ENCODE measurements at regions not wholly inside any gene's neighbourhood (a gene's known extent, or its start where the extent isn't known, plus 50 kb on each side); places are given as distances from the start of the nearest gene placed in this dataset.
"Not testable (repeated sequence)": the region's sequence is repeated elsewhere in the genome, so short reads cannot be mapped to it uniquely, and the experiment has no call there.

GRCh38 chr15:26020871-26021270 lies 157.7 kb upstream of the ATP10A start:
- Histone ChIP-seq H3K9me3 (replicated peaks) (no peaks in the 10 kb centered on the region), H3K36me3 (no peaks in the 10 kb centered on the region), H3K27me3 (no peaks in the 10 kb centered on the region), H3K27ac (no peak overlapping the region), H3K4me1 (no peaks in the 10 kb centered on the region), H3K4me3 (no peak overlapping the region)
- no peak for DNase-seq

- Histone ChIP-seq H3K27ac (no peak overlapping the region), H3K9me3 (replicated peaks) (no peaks in the 10 kb centered on the region), H3K36me3 (no peaks in the 10 kb centered on the region), H3K27me3 (no peaks in the 10 kb centered on the region), H3K4me3 (no peak overlapping the region), H3K4me1 (no peaks in the 10 kb centered on the region)
- no peak for DNase-seq
These were observed 154.5 kb upstream of the ATP10A start for GRCh38 chr15:26017665-26018064.

DNA sequence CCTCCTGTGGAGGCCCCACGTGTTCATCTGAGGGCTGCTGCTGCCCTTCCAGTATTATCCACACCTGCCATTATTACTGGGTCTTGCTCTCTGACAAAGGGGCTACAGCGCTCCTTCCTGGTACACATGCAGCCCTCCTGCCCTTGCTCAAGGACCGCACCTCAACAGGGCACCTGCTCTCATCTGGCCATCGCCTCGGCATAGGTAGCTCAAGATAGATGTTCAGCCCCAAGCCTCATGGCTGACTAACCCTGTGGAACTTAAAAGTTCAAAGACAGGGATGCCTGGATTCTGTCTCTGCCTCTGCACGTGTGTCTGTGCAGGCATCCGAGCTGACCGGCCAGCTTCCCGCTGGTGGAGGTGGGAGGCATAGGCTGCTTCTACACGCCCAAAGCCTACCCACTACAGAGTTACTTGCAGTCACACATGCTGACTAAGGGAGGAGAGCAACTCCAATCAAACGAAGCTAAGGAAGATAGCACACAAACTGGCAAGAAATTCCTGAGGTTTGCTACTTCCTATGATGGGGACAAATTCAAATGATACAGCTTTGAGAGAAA lies 152.5 kb upstream of the ATP10A start:
- no peaks in the 10 kb centered on the region for H3K9me3 ChIP-seq (replicated peaks)
- no peak overlapping the region for H3K4me3 ChIP-seq
- no peaks in the 10 kb centered on the region for H3K4me1 ChIP-seq
- no peaks in the 10 kb centered on the region for H3K27me3 ChIP-seq
- DNase-seq: no peak
- no peaks in the 10 kb centered on the region for H3K36me3 ChIP-seq
- no peak overlapping the region for H3K27ac ChIP-seq

DNA sequence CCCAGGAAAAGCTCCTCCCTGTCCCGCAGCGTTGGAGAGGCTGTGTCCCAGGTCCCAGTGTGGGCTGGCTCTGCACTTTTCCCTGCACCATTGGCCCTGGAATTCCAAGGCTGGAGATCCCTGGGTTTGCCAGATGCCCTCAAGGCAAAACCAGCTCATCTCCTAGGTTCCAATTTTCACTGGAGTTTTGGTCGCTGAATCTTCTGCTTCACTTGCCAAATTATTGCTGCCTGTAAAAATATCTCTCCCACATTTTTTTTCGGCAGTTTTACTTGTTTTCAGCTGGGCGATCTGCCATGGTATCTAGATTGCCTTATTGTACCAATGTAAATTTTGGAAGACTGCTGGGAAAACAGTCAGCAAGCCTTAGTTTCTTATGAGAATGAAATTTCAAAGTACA lies 150.9 kb upstream of the ATP10A start:
- H3K4me3 ChIP-seq: no peak overlapping the region
- H3K4me1 ChIP-seq: no peaks in the 10 kb centered on the region
- no peaks in the 10 kb centered on the region for H3K9me3 ChIP-seq (replicated peaks)
- no peaks in the 10 kb centered on the region for H3K36me3 ChIP-seq
- no peaks in the 10 kb centered on the region for H3K27me3 ChIP-seq
- no peak overlapping the region for H3K27ac ChIP-seq
- no peak for DNase-seq

DNA sequence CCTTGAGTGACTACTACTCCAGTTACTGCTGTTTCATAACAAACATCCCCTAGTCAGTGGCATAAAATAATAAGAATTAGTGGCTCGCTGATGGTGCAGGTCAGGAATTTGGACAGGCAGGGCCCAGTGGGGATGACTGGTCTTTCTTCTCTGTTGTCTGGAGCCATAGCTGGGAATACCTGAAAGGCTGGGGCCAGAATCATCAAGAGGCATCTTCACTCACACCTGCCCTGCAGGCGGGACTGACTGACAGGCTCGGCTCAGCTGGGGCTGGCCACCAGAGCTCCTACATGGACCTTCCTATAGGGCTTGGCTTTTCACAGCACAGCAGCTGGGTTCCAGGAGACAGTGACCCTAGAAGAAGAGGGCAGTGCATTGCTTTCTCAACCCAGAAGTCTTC lies 148.8 kb upstream of the ATP10A start:
- H3K4me1 ChIP-seq: no peaks in the 10 kb centered on the region
- no peaks in the 10 kb centered on the region for H3K36me3 ChIP-seq
- H3K27ac ChIP-seq: no peak overlapping the region
- H3K9me3 ChIP-seq (replicated peaks): no peaks in the 10 kb centered on the region
- H3K27me3 ChIP-seq: no peaks in the 10 kb centered on the region
- H3K4me3 ChIP-seq: no peak overlapping the region
- no peak for DNase-seq

- DNase-seq: no peak
- Histone ChIP-seq H3K4me1 (no peaks in the 10 kb centered on the region), H3K36me3 (no peaks in the 10 kb centered on the region), H3K4me3 (no peak overlapping the region), H3K27ac (no peak overlapping the region), H3K27me3 (no peaks in the 10 kb centered on the region), H3K9me3 (replicated peaks) (no peaks in the 10 kb centered on the region)
These were observed 144.0 kb upstream of the ATP10A start for GRCh38 chr15:26007151-26007550.

DNA sequence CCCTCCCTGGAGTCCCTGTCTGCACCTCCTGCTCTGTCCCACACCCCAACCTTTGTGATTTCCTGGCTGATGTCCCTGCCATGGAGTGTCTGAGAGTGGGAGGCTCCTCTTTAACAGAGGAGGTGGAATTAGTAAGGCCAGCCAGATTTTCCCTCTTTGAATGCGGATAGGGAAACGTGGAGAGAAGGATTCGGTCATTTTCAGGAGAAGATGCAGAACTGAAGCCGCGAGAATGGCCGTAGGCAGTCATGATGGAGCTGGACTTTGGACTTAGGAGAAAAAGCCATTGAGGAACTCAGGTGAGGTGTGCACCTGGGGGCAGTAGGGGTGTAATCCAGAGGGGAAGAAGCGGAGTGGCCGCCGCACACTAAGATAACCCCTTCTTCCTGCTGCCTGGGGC lies 138.1 kb upstream of the ATP10A start:
- H3K4me3 ChIP-seq: no peak overlapping the region
- H3K9me3 ChIP-seq (replicated peaks): no peaks in the 10 kb centered on the region

DNA sequence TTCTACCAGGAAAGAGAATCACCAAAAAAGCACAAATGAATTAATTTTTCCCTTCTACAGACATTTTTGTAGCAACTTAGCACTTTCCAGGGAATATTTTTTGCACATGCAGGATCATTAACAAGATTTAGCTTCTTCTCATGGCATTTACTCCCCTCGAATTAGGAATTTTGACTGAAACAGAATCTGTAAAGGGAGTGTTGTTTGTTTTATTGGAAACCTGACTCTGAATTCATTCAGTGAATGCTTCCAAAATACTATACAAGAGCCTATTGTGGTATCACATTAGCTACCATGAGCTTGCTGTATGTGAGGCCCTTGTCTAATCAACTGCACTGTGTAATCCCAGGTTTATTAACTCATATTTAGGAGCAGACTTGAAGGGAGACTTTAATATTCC lies 130.4 kb upstream of the ATP10A start:
- DNase-seq: no peak
- H3K27ac ChIP-seq: no peak overlapping the region
- no peaks in the 10 kb centered on the region for H3K36me3 ChIP-seq
- H3K4me1 ChIP-seq: no peaks in the 10 kb centered on the region
- H3K9me3 ChIP-seq (replicated peaks): no peaks in the 10 kb centered on the region
- H3K27me3 ChIP-seq: no peaks in the 10 kb centered on the region
- H3K4me3 ChIP-seq: no peak overlapping the region

More for the DNA sequence above, 138.1 kb upstream of the ATP10A start:
- no peaks in the 10 kb centered on the region for H3K4me1 ChIP-seq
- H3K36me3 ChIP-seq: no peaks in the 10 kb centered on the region
- no peak for DNase-seq
- no peak overlapping the region for H3K27ac ChIP-seq
- no peaks in the 10 kb centered on the region for H3K27me3 ChIP-seq

DNA sequence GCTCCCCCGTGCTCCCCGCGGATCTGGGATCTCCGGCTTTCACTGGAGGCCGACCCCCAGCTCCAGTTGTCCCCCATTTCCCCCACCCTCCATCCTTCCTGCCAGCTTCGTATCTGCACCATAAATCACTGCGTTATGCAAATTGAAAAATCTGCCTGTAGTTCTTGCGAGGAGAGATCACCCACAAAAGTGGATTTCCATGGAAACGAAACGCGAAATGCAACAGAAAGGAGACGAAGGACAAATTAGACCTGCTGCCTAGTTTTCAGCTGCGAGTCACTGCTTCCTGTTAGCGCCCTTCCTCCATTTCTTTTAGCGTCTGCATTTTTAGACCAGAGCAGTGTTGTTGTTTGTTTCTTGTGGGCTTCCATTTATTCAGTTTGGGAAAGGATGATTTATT lies 127.1 kb upstream of the ATP10A start:
- no peaks in the 10 kb centered on the region for H3K9me3 ChIP-seq (replicated peaks)
- H3K4me1 ChIP-seq: no peaks in the 10 kb centered on the region
- no peaks in the 10 kb centered on the region for H3K27me3 ChIP-seq
- no peak overlapping the region for H3K4me3 ChIP-seq
- no peaks in the 10 kb centered on the region for H3K36me3 ChIP-seq
- DNase-seq: no peak
- H3K27ac ChIP-seq: no peak overlapping the region

DNA sequence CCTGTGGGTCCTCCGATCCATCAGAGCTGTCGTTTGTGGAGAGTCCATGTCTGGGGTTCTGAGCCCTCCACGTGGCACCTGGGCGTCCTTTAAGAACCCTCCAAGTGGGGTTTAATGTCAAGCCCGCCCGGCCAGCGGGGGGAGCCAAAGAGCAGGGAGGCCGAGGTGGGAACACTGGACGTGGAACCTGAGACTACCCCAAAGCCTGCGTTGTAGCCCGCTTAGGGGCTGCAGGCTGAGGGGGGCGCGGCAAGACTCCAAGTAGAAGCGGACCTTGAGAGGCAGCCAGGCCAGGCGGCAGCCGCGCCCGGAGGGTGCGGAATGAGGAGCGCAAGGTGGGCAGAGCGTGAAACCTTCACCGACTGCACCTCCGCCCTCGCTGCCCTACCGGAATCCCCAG lies 126.2 kb upstream of the ATP10A start:
- no peak overlapping the region for H3K4me3 ChIP-seq
- no peak overlapping the region for H3K27ac ChIP-seq
- H3K9me3 ChIP-seq (replicated peaks): no peaks in the 10 kb centered on the region

DNA sequence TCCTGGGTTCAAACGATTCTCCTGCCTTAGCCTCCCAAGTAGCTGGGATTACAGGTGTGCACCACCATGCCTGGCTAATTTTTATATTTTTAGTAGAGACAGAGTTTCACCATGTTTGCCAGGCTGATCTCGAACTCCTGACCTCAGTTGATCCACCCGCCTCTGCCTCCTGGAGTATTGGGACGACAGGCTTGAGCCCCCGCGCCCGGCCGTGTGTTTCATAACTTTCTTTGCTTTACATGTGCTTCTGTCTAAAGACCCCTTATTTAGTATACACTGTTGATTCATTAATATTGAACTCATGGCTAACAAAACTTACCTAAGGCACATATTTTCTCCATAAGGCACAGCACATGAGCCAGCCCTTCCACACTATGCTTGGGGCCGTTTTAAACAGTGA lies 125.6 kb upstream of the ATP10A start:
- not testable (repeated sequence) for H3K9me3 ChIP-seq (replicated peaks); H3K27ac ChIP-seq; H3K36me3 ChIP-seq; H3K4me3 ChIP-seq; H3K4me1 ChIP-seq; H3K27me3 ChIP-seq; DNase-seq

More for the DNA sequence above, 126.2 kb upstream of the ATP10A start:
- DNase-seq: peak in 1 of 2 experiments; percentile 4
- Histone ChIP-seq H3K27me3 (no peaks in the 10 kb centered on the region; the same call in 1 of the 2 replicates), H3K36me3 (no peaks in the 10 kb centered on the region), H3K4me1 (no peaks in the 10 kb centered on the region)

GRCh38 chr15:25987638-25988037 lies 124.5 kb upstream of the ATP10A start:
- no peaks in the 10 kb centered on the region for H3K36me3 ChIP-seq
- H3K27ac ChIP-seq: no peak overlapping the region
- no peaks in the 10 kb centered on the region for H3K4me1 ChIP-seq
- no peaks in the 10 kb centered on the region for H3K9me3 ChIP-seq (replicated peaks)
- no peaks in the 10 kb centered on the region; the same call in 1 of the 2 replicates for H3K27me3 ChIP-seq
- no peak overlapping the region for H3K4me3 ChIP-seq
- no peak for DNase-seq

DNA sequence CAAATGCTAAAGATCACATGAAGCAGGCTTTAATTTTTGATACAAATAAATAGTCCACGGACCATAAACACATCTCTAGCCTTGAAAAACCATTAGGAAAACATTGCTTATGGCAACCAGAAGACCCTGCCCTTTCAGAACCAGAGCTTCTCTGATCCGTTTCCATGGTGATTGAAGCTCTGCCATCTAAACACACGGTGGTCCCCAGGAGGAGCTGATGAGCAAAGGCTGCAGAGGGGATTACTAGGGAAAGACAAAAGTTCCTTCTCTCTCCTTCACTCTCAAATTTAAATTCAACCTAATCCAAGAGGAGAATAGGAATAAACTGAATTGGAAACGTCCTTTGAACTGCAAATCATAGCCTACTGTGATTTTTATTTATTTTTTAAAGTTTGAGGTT lies 122.0 kb upstream of the ATP10A start:
- no peaks in the 10 kb centered on the region for H3K36me3 ChIP-seq
- H3K4me1 ChIP-seq: no peaks in the 10 kb centered on the region
- H3K27me3 ChIP-seq: no peaks in the 10 kb centered on the region; the same call in 1 of the 2 replicates
- H3K9me3 ChIP-seq (replicated peaks): no peaks in the 10 kb centered on the region
- no peak for DNase-seq
- no peak overlapping the region for H3K4me3 ChIP-seq
- no peak overlapping the region for H3K27ac ChIP-seq

DNA sequence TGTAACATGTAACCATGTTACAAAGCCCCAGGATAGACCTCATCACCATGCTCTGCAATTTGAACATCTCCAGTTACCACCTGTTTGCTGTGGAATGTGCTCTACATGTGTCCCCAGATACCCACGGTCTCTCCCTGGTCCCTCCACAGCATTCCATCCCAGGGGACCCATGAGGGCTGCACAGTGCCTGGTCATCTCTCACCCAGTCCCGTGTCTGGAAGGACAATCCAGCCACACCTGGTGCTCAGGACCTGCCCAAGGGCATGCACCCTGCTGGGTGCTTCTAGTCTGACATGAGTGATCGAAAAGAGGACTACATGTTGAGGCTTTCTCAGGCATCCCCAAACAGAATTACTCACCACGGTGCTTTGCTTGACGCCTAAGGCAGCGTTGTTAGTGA lies 119.6 kb upstream of the ATP10A start:
- H3K27me3 ChIP-seq: no peaks in the 10 kb centered on the region; the same call in 1 of the 2 replicates
- H3K4me3 ChIP-seq: no peak overlapping the region
- no peak for DNase-seq
- H3K27ac ChIP-seq: no peak overlapping the region
- no peaks in the 10 kb centered on the region for H3K4me1 ChIP-seq
- no peaks in the 10 kb centered on the region for H3K9me3 ChIP-seq (replicated peaks)
- H3K36me3 ChIP-seq: no peaks in the 10 kb centered on the region

DNA sequence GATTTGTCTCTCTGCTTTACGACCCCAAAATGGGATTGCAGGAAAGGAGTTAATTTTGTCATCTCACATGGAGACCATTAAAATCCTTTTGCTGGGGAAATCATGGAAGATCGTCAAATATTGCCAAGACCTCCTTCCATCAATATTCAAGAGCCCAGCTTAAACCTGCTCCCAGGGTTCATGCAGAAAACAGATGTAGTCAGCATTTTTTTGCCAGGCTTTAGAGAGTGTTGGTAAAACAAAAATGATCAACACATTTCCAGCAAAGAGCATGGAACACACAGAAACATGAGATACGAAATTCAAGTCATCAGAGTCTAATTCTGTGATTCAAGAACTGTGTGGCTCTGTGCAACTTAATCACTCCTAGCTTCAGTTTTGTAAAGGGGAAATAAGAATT lies 118.0 kb upstream of the ATP10A start:
- no peaks in the 10 kb centered on the region; the same call in none of the 2 replicates for H3K27me3 ChIP-seq

DNA sequence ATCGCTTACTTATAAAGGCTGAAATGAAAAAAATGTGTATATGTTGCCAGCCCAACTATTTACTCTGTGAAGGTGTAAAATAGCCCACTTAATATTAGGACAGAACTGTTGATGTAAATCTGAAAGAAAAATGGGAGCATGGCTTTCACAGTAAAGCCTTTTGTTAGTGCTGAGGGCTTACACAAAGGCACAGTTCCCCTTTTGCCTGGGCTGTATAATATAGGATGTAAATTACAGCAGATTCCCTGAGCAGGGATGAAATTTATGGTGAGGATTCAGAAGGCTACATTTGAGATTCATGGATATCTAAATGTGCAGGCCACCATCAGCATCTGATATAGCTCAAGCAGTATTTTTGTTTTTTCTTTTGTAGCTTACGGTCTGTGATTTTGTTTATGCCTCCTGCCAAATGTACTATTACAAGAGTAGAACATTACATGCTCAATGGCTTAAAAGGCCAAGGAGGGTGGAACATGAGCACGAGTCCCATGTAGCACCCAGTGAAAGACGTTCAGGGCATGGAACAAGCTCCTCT lies 109.1 kb upstream of the ATP10A start:
- Histone ChIP-seq H3K9me3 (replicated peaks) (no peaks in the 10 kb centered on the region), H3K4me3 (no peak overlapping the region), H3K27ac (no peak overlapping the region), H3K36me3 (no peaks in the 10 kb centered on the region), H3K4me1 (no peaks in the 10 kb centered on the region), H3K27me3 (no peaks in the 10 kb centered on the region; the same call in 1 of the 2 replicates)
- no peak for DNase-seq

More for the DNA sequence above, 118.0 kb upstream of the ATP10A start:
- H3K36me3 ChIP-seq: no peaks in the 10 kb centered on the region
- H3K4me1 ChIP-seq: no peaks in the 10 kb centered on the region
- no peak overlapping the region for H3K4me3 ChIP-seq
- no peak for DNase-seq
- no peaks in the 10 kb centered on the region for H3K9me3 ChIP-seq (replicated peaks)
- no peak overlapping the region for H3K27ac ChIP-seq
